ENCODE measurements at regions not wholly inside any gene's neighbourhood (a gene's known extent, or its start where the extent isn't known, plus 50 kb on each side); places are given as distances from the start of the nearest gene placed in this dataset.
"Not testable (repeated sequence)": the region's sequence is repeated elsewhere in the genome, so short reads cannot be mapped to it uniquely, and the experiment has no call there.

GRCh38 chr7:46261638-46262037 lies 340.6 kb upstream of the IGFBP3 start:
- H3K27ac ChIP-seq (ENCODE audit: low read depth, low read length); POLR2A ChIA-PET; H3K36me3 ChIP-seq (ENCODE audit: control insufficient read depth in 1 of 2, insufficient read depth in 2 of 2, low read length in 2 of 2); H3K4me2 ChIP-seq (ENCODE audit: low read length); BruUV-seq (replicated peaks); H3K9me2 ChIP-seq (ENCODE audit: insufficient read depth); H3K4me1 ChIP-seq (ENCODE audit: control insufficient read depth in 1 of 2, insufficient read depth in 2 of 2, low read length in 2 of 2); intact Hi-C loops (cut with micrococcal nuclease); CTCF ChIA-PET; H3K27me3 ChIP-seq (ENCODE audit: insufficient read depth, low read length); H4K20me1 ChIP-seq (ENCODE audit: insufficient read depth); H3K9me3 ChIP-seq (ENCODE audit: control insufficient read depth in 1 of 2, insufficient read depth in 1 of 2, low read depth in 1 of 2, low read length in 2 of 2); DNase-seq (ENCODE audit: low read depth, low spot score); ATAC-seq; H3K9ac ChIP-seq (ENCODE audit: low read length); H3K4me3 ChIP-seq (replicated peaks in 1 of 2; ENCODE audit: low read depth in 1 of 2, low read length in 2 of 2); RAD21 ChIA-PET (ENCODE audit: low non-redundant PET in 1 of 2, low total read pairs in 2 of 2, uncharacterized antibody in 2 of 2, unreplicated experiment in 2 of 2); H3K79me2 ChIP-seq (ENCODE audit: insufficient read depth, low read length); H2AFZ ChIP-seq (ENCODE audit: low read depth, low read length, poor library complexity, severe bottlenecking): not testable (repeated sequence)

- ChIA-PET CTCF (interaction anchor here (0.6 kb wide), 1 partner anchor 262 kb away, joined by 3 read pairs; no protein-coding TSS in a partner anchor), RAD21 (ENCODE audit: low non-redundant PET in 1 of 2, low total read pairs in 2 of 2, uncharacterized antibody in 2 of 2, unreplicated experiment in 2 of 2) (no interaction called here), POLR2A (no interaction called here)
- H3K4me3 ChIP-seq (replicated peaks in 1 of 2; ENCODE audit: low read depth in 1 of 2, low read length in 2 of 2), result no peak overlapping the region
- no peak for DNase-seq (ENCODE audit: low read depth, low spot score)
- no peak for ATAC-seq
- no TSS peak for BruUV-seq (replicated peaks)
- no peak overlapping the region for H3K4me2 ChIP-seq (ENCODE audit: low read length)
- H3K4me1 ChIP-seq (ENCODE audit: control insufficient read depth in 1 of 2, insufficient read depth in 2 of 2, low read length in 2 of 2), result peaks cover 3 to 8% of the 10 kb centered on the region in 2 experiments; a peak in 3 of 4 replicates
- TF ChIP-seq CTCF (IDR thresholded peaks at IDR 0.05 in 2 of 3, conservative IDR thresholded peaks at IDR 0.05 in 1 of 3; ENCODE audit: borderline replicate concordance in 1 of 3, insufficient read depth in 1 of 3, low read depth in 2 of 3, low read length in 2 of 3) (no peak), POLR2AphosphoS5 (IDR thresholded peaks at IDR 0.05; ENCODE audit: low read depth, low read length) (no peak), ZBTB33 (IDR thresholded peaks at IDR 0.05; ENCODE audit: extremely low read depth, insufficient replicate concordance, low read length) (no peak), REST (IDR thresholded peaks at IDR 0.05; ENCODE audit: low read depth) (no peak)
- H3K27me3 ChIP-seq (ENCODE audit: insufficient read depth, low read length), result no peaks in the 10 kb centered on the region
- no peaks in the 10 kb centered on the region for H3K36me3 ChIP-seq (ENCODE audit: control insufficient read depth in 1 of 2, insufficient read depth in 2 of 2, low read length in 2 of 2)
- no peaks in the 10 kb centered on the region for H3K9me3 ChIP-seq (ENCODE audit: control insufficient read depth in 1 of 2, insufficient read depth in 1 of 2, low read depth in 1 of 2, low read length in 2 of 2)
- H2AFZ ChIP-seq (ENCODE audit: low read depth, low read length, poor library complexity, severe bottlenecking), result no peak overlapping the region
- no peaks in the 10 kb centered on the region for H3K9me2 ChIP-seq (ENCODE audit: insufficient read depth)
- H3K27ac ChIP-seq (ENCODE audit: low read depth, low read length), result no peak overlapping the region
- no peaks in the 10 kb centered on the region for H3K79me2 ChIP-seq (ENCODE audit: insufficient read depth, low read length)
- H4K20me1 ChIP-seq (ENCODE audit: insufficient read depth), result no peaks in the 10 kb centered on the region
- intact Hi-C loops (cut with micrococcal nuclease), result no loop called here
- no peak overlapping the region for H3K9ac ChIP-seq (ENCODE audit: low read length)
Observed at GRCh38 chr7:46259947-46260346, 338.9 kb upstream of the IGFBP3 start.
